GM23248 (cell line): ENCODE measurements at regions not wholly inside any gene's neighbourhood (a gene's known extent, or its start where the extent isn't known, plus 50 kb on each side); places are given as distances from the start of the nearest gene placed in this dataset.

Experiments used
- EZH2 ChIP-seq: fragments of 200-600 bp; sonication (generic); IDR thresholded peaks from 2 replicates; pipeline ENCODE4 v1.6.1; 2018; ENCODE audit warnings: antibody characterized with exemption, mild to moderate bottlenecking; ENCODE audit not compliant: insufficient read depth, poor library complexity, severe bottlenecking
- EZH2phosphoT487 ChIP-seq: fragments of 200-600 bp; sonication (generic); IDR thresholded peaks from 2 replicates; pipeline ENCODE4 v1.6.1; 2018; ENCODE audit warnings: antibody characterized with exemption, moderate library complexity, mild to moderate bottlenecking, low read depth; ENCODE audit not compliant: insufficient read depth

DNA sequence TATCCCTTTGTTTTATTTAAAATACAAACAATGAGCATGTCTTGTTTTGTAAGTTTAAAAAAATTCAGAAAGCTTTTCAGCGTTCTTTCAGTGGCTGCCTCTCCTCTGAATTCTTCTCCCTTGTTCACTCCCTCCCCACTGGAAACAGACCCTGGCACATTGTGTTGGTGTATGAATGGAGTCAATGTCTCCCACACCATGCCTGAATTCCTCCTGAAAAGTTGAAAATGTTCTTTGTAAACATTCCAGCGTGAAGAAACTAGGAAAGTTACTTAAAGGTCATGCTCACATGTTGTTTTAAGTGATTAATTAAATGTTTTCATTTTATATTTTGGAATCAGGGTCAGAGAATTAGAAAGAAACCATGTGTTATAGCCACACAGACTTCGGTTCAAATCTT is 136.9 kb upstream of the DYNLRB2 start:
- TF ChIP-seq EZH2phosphoT487, result no peak
- TF ChIP-seq EZH2, result no peak
